CD8-positive, alpha-beta memory T cell (primary cell): ENCODE measurements at regions not wholly inside any gene's neighbourhood (a gene's known extent, or its start where the extent isn't known, plus 50 kb on each side); places are given as distances from the start of the nearest gene placed in this dataset.

ENCODE experiments used
- CTCF ChIA-PET: fragments of 350-600 bp; sonication (Branson Sonifier 250); formaldehyde crosslinking; loops from one replicate; lab custom pipeline; 2021; ENCODE audit warnings: antibody characterized with exemption; lab: Charles Lee
- POLR2A ChIA-PET: fragments of 350-600 bp; sonication (Branson Sonifier 250); formaldehyde crosslinking; loops from one replicate; lab custom pipeline; 2021; ENCODE audit warnings: antibody characterized with exemption; lab: Charles Lee
- DNase-seq, 5 donors: peaks; one replicate each; pipeline versions ENCODE4 v3.0.0 to v3.0.0-alpha.2; 2020 to 2022; ENCODE audit warnings: mixed read lengths in 1 of 5
- H3K27ac ChIP-seq: one replicate; pipeline ENCODE4 v1.7.0; 2013; ENCODE audit warnings: low read depth, mild to moderate bottlenecking, low read length, moderate library complexity
- H3K27me3 ChIP-seq: 2 replicates; pipeline ENCODE4 v1.7.0; 2013; ENCODE audit warnings: low read length, mild to moderate bottlenecking; ENCODE audit not compliant: insufficient read depth, poor library complexity, severe bottlenecking
- H3K36me3 ChIP-seq: 2 replicates; pipeline ENCODE4 v1.7.0; 2013; ENCODE audit warnings: mild to moderate bottlenecking, low read length, moderate library complexity; ENCODE audit not compliant: insufficient read depth
- H3K4me1 ChIP-seq: 2 replicates; pipeline ENCODE4 v1.7.0; 2013; ENCODE audit warnings: mild to moderate bottlenecking, low read length, moderate library complexity; ENCODE audit not compliant: insufficient read depth
- H3K4me3 ChIP-seq: 2 replicates; pipeline ENCODE4 v1.7.0; 2013; ENCODE audit warnings: mild to moderate bottlenecking, low read length
- H3K9me3 ChIP-seq: 2 replicates; pipeline ENCODE4 v1.7.0; 2013; ENCODE audit warnings: mild to moderate bottlenecking, low read length
- H3K27ac Mint-ChIP-seq, 8 donors: one replicate each; pipeline ENCODE4 v1.8.0; 2020 to 2021; ENCODE audit warnings: mixed read lengths in 8 of 8, mild to moderate bottlenecking in 6 of 8, inconsistent platforms in 3 of 8, moderate library complexity in 3 of 8
- H3K27me3 Mint-ChIP-seq, 2 donors: one replicate each; pipeline ENCODE4 v1.8.0; 2020 to 2021; ENCODE audit warnings: mixed read lengths in 2 of 2, mild to moderate bottlenecking in 1 of 2, moderate library complexity in 1 of 2
- H3K36me3 Mint-ChIP-seq, 3 donors: one replicate each; pipeline ENCODE4 v1.8.0; 2020 to 2021; ENCODE audit warnings: mixed read lengths in 3 of 3, inconsistent platforms in 1 of 3, mild to moderate bottlenecking in 1 of 3
- H3K4me1 Mint-ChIP-seq, 3 donors: one replicate each; pipeline ENCODE4 v1.8.0; 2020 to 2021; ENCODE audit warnings: mixed read lengths in 3 of 3, inconsistent platforms in 1 of 3, mild to moderate bottlenecking in 1 of 3
- H3K4me3 Mint-ChIP-seq, 7 donors: one replicate each; pipeline ENCODE4 v1.8.0; 2020 to 2021; ENCODE audit warnings: mixed read lengths in 7 of 7, mild to moderate bottlenecking in 6 of 7, moderate library complexity in 4 of 7, inconsistent platforms in 2 of 7
- H3K9me3 Mint-ChIP-seq, 5 donors: one replicate each; pipeline ENCODE4 v1.8.0; 2020 to 2022; ENCODE audit warnings: mixed read lengths in 5 of 5, mild to moderate bottlenecking in 3 of 5, moderate library complexity in 2 of 5, inconsistent platforms in 1 of 5

DNA sequence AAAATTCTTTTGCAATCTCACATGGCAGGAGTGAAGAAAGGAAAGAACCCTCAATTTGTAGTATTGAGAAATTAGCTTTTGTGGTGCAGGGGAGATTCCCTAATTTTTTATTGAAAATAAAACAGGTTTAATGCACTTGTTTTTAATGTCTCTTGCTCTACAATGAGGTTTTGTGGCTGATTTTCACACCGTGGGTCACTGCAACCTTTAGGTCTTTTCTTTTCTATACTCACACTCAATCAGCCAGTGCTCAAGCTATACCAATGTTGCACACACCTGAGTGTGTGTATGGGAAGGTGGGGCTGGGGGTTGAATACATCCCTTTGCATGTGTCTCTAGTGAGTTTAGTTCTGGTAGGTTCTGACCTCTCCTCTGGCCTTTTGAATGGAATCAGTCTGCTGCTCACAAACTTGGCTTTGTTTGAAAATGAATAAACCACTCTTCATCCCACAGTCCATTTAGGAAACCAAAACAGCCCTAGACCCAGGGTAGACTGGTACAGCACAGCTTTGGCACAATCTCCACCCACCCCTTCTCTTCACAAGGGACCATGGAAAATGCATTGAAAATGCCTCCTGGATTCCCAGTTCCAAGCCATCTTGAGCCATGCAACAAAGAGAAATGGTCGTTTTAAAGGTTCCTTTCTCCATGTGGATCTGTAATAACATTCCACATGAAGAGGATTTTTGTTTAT lies 411.5 kb downstream of the SFMBT2 start:
- Mint-ChIP-seq H3K4me1 (peaks cover 18 to 39% (median 28%) of the 10 kb centered on the region in 3 donors), H3K4me3 (peak overlapping the region in 3 of 7 donors; percentile 5 to 64 (median 40)), H3K9me3 (no peaks in the 10 kb centered on the region), H3K27me3 (peaks cover 0 to 2% of the 10 kb centered on the region in 2 donors), H3K36me3 (no peaks in the 10 kb centered on the region), H3K27ac (peak overlapping the region in 2 of 8 donors; percentile 36 to 73)
- Histone ChIP-seq H3K27me3 (no peaks in the 10 kb centered on the region), H3K4me3 (no peak overlapping the region), H3K4me1 (no peaks in the 10 kb centered on the region), H3K36me3 (no peaks in the 10 kb centered on the region), H3K9me3 (no peaks in the 10 kb centered on the region), H3K27ac (no peak overlapping the region)
- POLR2A ChIA-PET, result no interaction called here
- DNase-seq, result no peak
- CTCF ChIA-PET, result interaction anchor here (0.8 to 1.1 kb wide), 4 partner anchors 28 to 260 kb away, joined by 3 to 4 read pairs (median 3); no protein-coding TSS in a partner anchor

DNA sequence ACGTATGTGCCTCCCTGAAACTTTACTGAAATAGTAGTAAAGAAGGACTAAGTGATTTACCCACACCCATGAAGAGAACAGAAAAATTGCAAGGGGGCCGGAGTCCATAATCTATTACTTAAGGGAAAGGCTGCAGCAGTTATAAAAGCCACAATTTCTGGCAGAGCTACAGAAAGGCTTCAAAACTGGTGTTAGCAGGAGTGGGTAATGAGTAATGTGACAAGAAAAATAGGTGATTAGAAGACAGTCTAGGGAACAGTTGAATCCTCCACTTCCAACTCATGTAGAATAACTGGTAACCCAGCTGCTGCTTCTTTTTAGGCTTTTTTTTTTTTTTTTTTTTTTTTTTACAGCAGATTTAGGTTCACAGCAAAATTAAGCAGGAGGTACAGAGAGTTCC lies 413.3 kb downstream of the SFMBT2 start:
- Histone ChIP-seq H3K4me3 (no peak overlapping the region), H3K27ac (no peak overlapping the region), H3K27me3 (no peaks in the 10 kb centered on the region), H3K36me3 (no peaks in the 10 kb centered on the region), H3K4me1 (no peaks in the 10 kb centered on the region), H3K9me3 (no peaks in the 10 kb centered on the region)
- peaks cover 9 to 29% (median 17%) of the 10 kb centered on the region in 3 donors for H3K4me1 Mint-ChIP-seq
- H3K36me3 Mint-ChIP-seq, result no peaks in the 10 kb centered on the region
- no peak for DNase-seq
- no peak overlapping the region for H3K27ac Mint-ChIP-seq
- H3K27me3 Mint-ChIP-seq, result peaks cover 0 to 2% of the 10 kb centered on the region in 2 donors
- no peaks in the 10 kb centered on the region for H3K9me3 Mint-ChIP-seq
- POLR2A ChIA-PET, result no interaction called here
- CTCF ChIA-PET, result no interaction called here
- H3K4me3 Mint-ChIP-seq, result no peak overlapping the region

DNA sequence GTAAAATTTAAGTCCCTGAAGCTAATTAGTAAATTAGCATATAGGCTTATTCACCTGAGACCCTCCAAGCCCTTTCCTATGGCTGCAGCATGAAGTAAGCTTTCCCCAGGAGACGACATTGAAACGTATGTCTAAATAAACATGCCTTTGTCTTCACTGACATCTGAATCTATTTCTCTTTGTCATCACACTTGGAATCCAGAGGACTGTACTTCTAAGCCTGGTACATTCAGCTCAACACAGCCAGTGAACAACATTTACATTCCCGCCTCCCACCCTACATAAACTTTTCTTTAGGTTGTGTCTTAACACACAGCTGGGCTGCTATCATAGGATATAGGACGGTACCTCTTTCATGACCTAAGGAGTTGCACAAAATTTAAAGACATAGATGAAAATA lies 414.4 kb downstream of the SFMBT2 start:
- CTCF ChIA-PET, result no interaction called here
- POLR2A ChIA-PET, result no interaction called here
- no peaks in the 10 kb centered on the region for H3K4me1 ChIP-seq
- DNase-seq, result no peak
- H3K27ac ChIP-seq, result no peak overlapping the region
- H3K27me3 Mint-ChIP-seq, result peaks cover 0 to 2% of the 10 kb centered on the region in 2 donors
- no peaks in the 10 kb centered on the region for H3K27me3 ChIP-seq
- H3K36me3 Mint-ChIP-seq, result no peaks in the 10 kb centered on the region
- no peak overlapping the region for H3K4me3 Mint-ChIP-seq
- peaks cover 9 to 29% (median 17%) of the 10 kb centered on the region in 3 donors for H3K4me1 Mint-ChIP-seq
- no peaks in the 10 kb centered on the region for H3K9me3 ChIP-seq
- no peak overlapping the region for H3K4me3 ChIP-seq
- no peak overlapping the region for H3K27ac Mint-ChIP-seq
- H3K9me3 Mint-ChIP-seq, result no peaks in the 10 kb centered on the region
- H3K36me3 ChIP-seq, result no peaks in the 10 kb centered on the region

DNA sequence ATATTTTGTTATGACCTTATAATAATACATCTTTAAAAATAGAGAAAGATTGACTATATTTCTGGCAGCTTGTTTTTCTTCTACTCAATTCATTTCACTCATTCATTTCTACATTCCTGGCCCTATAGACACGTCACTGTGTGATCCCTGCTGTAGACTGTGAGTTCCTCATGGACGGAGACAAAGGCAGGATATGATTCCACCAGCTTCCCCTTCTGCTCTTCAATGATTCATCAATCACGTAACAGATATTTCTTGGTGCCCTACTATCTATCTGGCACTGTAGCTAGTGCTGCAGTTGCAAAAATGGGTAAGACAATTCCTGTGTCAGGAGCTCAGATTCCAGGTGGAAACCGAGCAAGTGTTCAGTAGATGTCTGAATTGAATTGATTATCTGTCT lies 415.0 kb downstream of the SFMBT2 start:
- no peaks in the 10 kb centered on the region for H3K36me3 ChIP-seq
- H3K4me1 Mint-ChIP-seq, result peaks cover 13 to 32% (median 23%) of the 10 kb centered on the region in 3 donors
- ChIA-PET POLR2A (no interaction called here), CTCF (no interaction called here)
- H3K4me3 ChIP-seq, result no peak overlapping the region
- no peak overlapping the region for H3K27ac Mint-ChIP-seq
- no peaks in the 10 kb centered on the region for H3K9me3 ChIP-seq
- no peak for DNase-seq
- H3K27ac ChIP-seq, result no peak overlapping the region
- H3K9me3 Mint-ChIP-seq, result no peaks in the 10 kb centered on the region
- H3K4me3 Mint-ChIP-seq, result no peak overlapping the region
- H3K36me3 Mint-ChIP-seq, result no peaks in the 10 kb centered on the region
- H3K27me3 Mint-ChIP-seq, result peaks cover 0 to 2% of the 10 kb centered on the region in 2 donors
- no peaks in the 10 kb centered on the region for H3K27me3 ChIP-seq
- H3K4me1 ChIP-seq, result peaks cover 3% of the 10 kb centered on the region

DNA sequence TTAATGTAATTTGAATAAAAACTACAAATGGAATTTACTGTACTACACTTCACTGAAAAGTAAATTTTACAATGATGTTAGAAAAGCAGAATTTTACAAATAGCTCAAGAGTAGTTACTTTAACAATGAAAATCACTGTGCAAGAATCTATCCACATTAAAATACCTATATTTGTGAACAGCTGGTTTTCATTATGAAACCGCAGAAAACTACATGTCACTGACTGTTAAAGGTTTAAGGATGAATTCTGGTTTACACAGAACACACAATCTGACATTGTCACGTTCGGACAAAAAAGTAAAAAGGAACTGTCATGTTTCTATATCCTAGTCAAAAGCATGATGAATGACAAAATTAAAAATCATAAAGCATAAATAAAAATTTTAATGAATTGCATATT lies 415.3 kb upstream of the PRKCQ start:
- Histone ChIP-seq H3K9me3 (no peaks in the 10 kb centered on the region), H3K27ac (no peak overlapping the region), H3K36me3 (no peaks in the 10 kb centered on the region), H3K4me3 (no peak overlapping the region), H3K27me3 (no peaks in the 10 kb centered on the region), H3K4me1 (peaks cover 7% of the 10 kb centered on the region)
- peaks cover 18 to 35% (median 28%) of the 10 kb centered on the region in 3 donors for H3K4me1 Mint-ChIP-seq
- no peak overlapping the region for H3K4me3 Mint-ChIP-seq
- no peak for DNase-seq
- ChIA-PET POLR2A (no interaction called here), CTCF (no interaction called here)
- no peak overlapping the region for H3K27ac Mint-ChIP-seq
- H3K36me3 Mint-ChIP-seq, result no peaks in the 10 kb centered on the region
- H3K27me3 Mint-ChIP-seq, result peaks cover 0 to 2% of the 10 kb centered on the region in 2 donors
- H3K9me3 Mint-ChIP-seq, result no peaks in the 10 kb centered on the region

DNA sequence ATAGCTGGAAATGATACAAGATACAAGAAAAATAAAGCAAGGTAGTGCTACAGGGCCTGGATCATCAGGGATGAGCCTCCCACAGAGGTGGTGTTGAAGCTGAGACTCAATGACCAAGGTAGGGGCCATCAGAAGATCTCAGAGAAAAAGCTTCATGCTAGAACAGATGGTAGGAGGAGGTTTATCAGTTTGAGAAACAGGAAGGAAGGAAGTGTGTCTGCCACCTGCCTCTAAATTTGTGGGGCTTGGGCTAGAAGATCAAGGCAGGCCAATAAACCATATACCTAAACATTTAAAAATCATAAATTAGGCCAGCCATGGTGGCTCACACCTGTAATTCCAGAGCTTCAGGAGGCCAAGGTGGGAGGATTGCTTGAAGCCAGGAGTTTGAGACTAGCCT lies 410.8 kb upstream of the PRKCQ start:
- Mint-ChIP-seq H3K27ac (peak overlapping the region in 1 of 8 donors; percentile 77), H3K4me1 (peaks cover 17 to 20% (median 18%) of the 10 kb centered on the region in 3 donors), H3K36me3 (no peaks in the 10 kb centered on the region), H3K9me3 (no peaks in the 10 kb centered on the region), H3K27me3 (no peaks in the 10 kb centered on the region), H3K4me3 (peak overlapping the region in 6 of 7 donors; percentile 8 to 81 (median 43))
- Histone ChIP-seq H3K36me3 (no peaks in the 10 kb centered on the region), H3K27ac (no peak overlapping the region), H3K27me3 (no peaks in the 10 kb centered on the region), H3K9me3 (no peaks in the 10 kb centered on the region), H3K4me1 (peaks cover 7% of the 10 kb centered on the region), H3K4me3 (no peak overlapping the region)
- ChIA-PET CTCF (no interaction called here), POLR2A (no interaction called here)
- no peak for DNase-seq

DNA sequence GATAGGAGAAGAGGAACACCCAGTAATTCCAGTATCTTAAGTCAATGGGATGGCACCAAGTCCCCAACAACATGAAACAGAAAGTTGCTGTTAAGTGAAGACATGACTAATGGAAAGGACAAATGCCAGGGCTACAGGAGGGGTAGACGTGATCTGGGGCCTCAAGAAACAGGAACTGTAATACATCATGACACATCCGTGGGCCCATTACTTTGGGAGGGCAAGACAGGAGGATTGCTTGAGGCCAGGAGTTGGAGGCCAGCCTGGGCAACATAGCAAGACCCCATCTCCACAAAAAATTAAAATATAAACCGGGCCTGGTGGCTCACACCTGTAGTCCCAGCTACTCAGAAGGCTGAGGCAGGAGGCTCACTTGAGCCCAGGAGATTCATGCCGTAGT lies 408.6 kb upstream of the PRKCQ start:
- Histone ChIP-seq H3K4me3 (no peak overlapping the region), H3K4me1 (peaks cover 7% of the 10 kb centered on the region), H3K27me3 (no peaks in the 10 kb centered on the region), H3K9me3 (no peaks in the 10 kb centered on the region), H3K27ac (no peak overlapping the region), H3K36me3 (no peaks in the 10 kb centered on the region)
- CTCF ChIA-PET, result no interaction called here
- H3K9me3 Mint-ChIP-seq, result no peaks in the 10 kb centered on the region
- H3K27ac Mint-ChIP-seq, result peak overlapping the region in 1 of 8 donors; percentile 97
- POLR2A ChIA-PET, result no interaction called here
- DNase-seq, result no peak
- H3K36me3 Mint-ChIP-seq, result no peaks in the 10 kb centered on the region
- H3K27me3 Mint-ChIP-seq, result no peaks in the 10 kb centered on the region
- no peak overlapping the region for H3K4me3 Mint-ChIP-seq
- H3K4me1 Mint-ChIP-seq, result peaks cover 17 to 20% (median 18%) of the 10 kb centered on the region in 3 donors

DNA sequence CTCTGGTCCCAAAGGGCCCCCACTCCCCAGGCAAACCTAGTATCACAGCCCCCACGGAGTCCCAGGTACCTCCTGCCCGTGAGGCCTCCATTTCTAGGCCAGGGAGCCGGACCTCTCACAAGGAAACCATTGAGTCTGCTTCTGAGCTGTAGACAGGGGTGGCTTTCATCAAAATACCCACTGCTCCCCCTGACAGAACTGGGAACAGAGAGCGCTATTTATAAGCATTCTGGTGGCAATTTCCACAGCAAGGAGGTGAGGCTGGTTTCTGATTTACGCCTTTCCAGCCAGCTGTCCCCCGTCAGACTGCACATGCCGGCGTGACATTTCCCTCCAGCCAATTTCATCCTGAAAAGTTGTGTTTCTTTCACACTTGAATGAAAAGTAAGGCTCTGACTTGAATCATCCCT lies 407.5 kb upstream of the PRKCQ start:
- no peaks in the 10 kb centered on the region for H3K36me3 Mint-ChIP-seq
- Histone ChIP-seq H3K36me3 (no peaks in the 10 kb centered on the region), H3K27me3 (no peaks in the 10 kb centered on the region), H3K27ac (no peak overlapping the region), H3K9me3 (no peaks in the 10 kb centered on the region), H3K4me1 (peaks cover 7% of the 10 kb centered on the region), H3K4me3 (no peak overlapping the region)
- POLR2A ChIA-PET, result no interaction called here
- H3K4me3 Mint-ChIP-seq, result no peak overlapping the region
- no peak overlapping the region for H3K27ac Mint-ChIP-seq
- CTCF ChIA-PET, result no interaction called here
- H3K27me3 Mint-ChIP-seq, result no peaks in the 10 kb centered on the region
- H3K9me3 Mint-ChIP-seq, result no peaks in the 10 kb centered on the region
- DNase-seq, result no peak
- H3K4me1 Mint-ChIP-seq, result peaks cover 17 to 20% (median 18%) of the 10 kb centered on the region in 3 donors
